ENCODE measurements at regions not wholly inside any gene's neighbourhood (a gene's known extent, or its start where the extent isn't known, plus 50 kb on each side); places are given as distances from the start of the nearest gene placed in this dataset.

- TF ChIP-seq POLR2A (IDR thresholded peaks at IDR 0.05; ENCODE audit: low read depth, low read length) (no peak), POLR2AphosphoS5 (IDR thresholded peaks at IDR 0.05; ENCODE audit: insufficient read depth, low read depth, low read length) (no peak), CTCF (IDR thresholded peaks at IDR 0.05; ENCODE audit: extremely low read depth in 1 of 2, insufficient read depth in 1 of 2, low read depth in 1 of 2, low read length in 2 of 2) (no peak), EZH2 (IDR thresholded peaks at IDR 0.05; ENCODE audit: borderline replicate concordance, low read depth, low read length, severe bottlenecking) (no peak), JUN (IDR thresholded peaks at IDR 0.05; ENCODE audit: borderline replicate concordance, insufficient read depth, insufficient read length, low read depth) (no peak), MAX (IDR thresholded peaks at IDR 0.05; ENCODE audit: insufficient read depth, insufficient read length) (no peak)
Measured at GRCh38 chr9:107839371-107839770, 349.8 kb upstream of the KLF4 start.

Measured in endothelial cell of umbilical vein (primary cell).